HG03196 (cell line): ENCODE measurements at regions not wholly inside any gene's neighbourhood (a gene's known extent, or its start where the extent isn't known, plus 50 kb on each side); places are given as distances from the start of the nearest gene placed in this dataset.

Source experiments
- ATAC-seq: cut with Tn5 transposase; IDR thresholded peaks from one replicate; pipeline ENCODE4 v1.9.1; 2021; ENCODE audit not compliant: unreplicated experiment

- ATAC-seq: no peak
These were observed 374.9 kb downstream of the GJA1 start for GRCh38 chr6:121810158-121811032.

- ATAC-seq: no peak
These were observed 375.7 kb downstream of the GJA1 start for GRCh38 chr6:121811106-121811505.

- no peak for ATAC-seq
These were observed 380.9 kb downstream of the GJA1 start for GRCh38 chr6:121816361-121816760.

GRCh38 chr6:121816906-121817540, 381.6 kb downstream of the GJA1 start:
- no peak for ATAC-seq

GRCh38 chr6:121823437-121823851, 388.0 kb downstream of the GJA1 start:
- ATAC-seq: no peak

- ATAC-seq: no peak
These were observed 390.8 kb downstream of the GJA1 start for GRCh38 chr6:121826156-121826810.

GRCh38 chr6:121828146-121828886, 392.9 kb downstream of the GJA1 start:
- ATAC-seq: no peak

GRCh38 chr6:121830736-121831135, 395.3 kb downstream of the GJA1 start:
- no peak for ATAC-seq

GRCh38 chr6:121835662-121836061, 400.2 kb downstream of the GJA1 start:
- no peak for ATAC-seq

- ATAC-seq: no peak
These were observed 402.2 kb downstream of the GJA1 start for GRCh38 chr6:121837545-121838229.

- no peak for ATAC-seq
These were observed 403.4 kb downstream of the GJA1 start for GRCh38 chr6:121838842-121839241.

- no peak for ATAC-seq
These were observed 404.4 kb downstream of the GJA1 start for GRCh38 chr6:121839896-121840295.

GRCh38 chr6:121844898-121845297, 409.5 kb downstream of the GJA1 start:
- ATAC-seq: no peak

GRCh38 chr6:121847806-121848522, 412.5 kb downstream of the GJA1 start:
- no peak for ATAC-seq

GRCh38 chr6:121848523-121849255, 413.2 kb downstream of the GJA1 start:
- ATAC-seq: no peak

GRCh38 chr6:121849477-121849876, 414.0 kb downstream of the GJA1 start:
- ATAC-seq: peak; percentile 90

- ATAC-seq: no peak
These were observed 415.6 kb downstream of the GJA1 start for GRCh38 chr6:121851056-121851455.

GRCh38 chr6:121853686-121854085, 418.2 kb downstream of the GJA1 start:
- no peak for ATAC-seq

GRCh38 chr6:121855521-121855920, 420.1 kb downstream of the GJA1 start:
- no peak for ATAC-seq
